ENCODE measurements at regions not wholly inside any gene's neighbourhood (a gene's known extent, or its start where the extent isn't known, plus 50 kb on each side); places are given as distances from the start of the nearest gene placed in this dataset.
"Not testable (repeated sequence)": the region's sequence is repeated elsewhere in the genome, so short reads cannot be mapped to it uniquely, and the experiment has no call there.

GRCh38 chr2:21836719-21837118, 713.0 kb downstream of the TDRD15 start:
- no peak overlapping the region for H3K27ac Mint-ChIP-seq
- Histone ChIP-seq H3K4me1 (ENCODE audit: control insufficient read depth, insufficient read depth, low read length) (no peaks in the 10 kb centered on the region), H3K9me3 (ENCODE audit: control insufficient read depth, insufficient read depth, low read length) (peaks cover 4% of the 10 kb centered on the region), H3K4me3 (ENCODE audit: low read length) (no peak overlapping the region), H3K27me3 (ENCODE audit: control insufficient read depth, insufficient read depth, low read length) (no peaks in the 10 kb centered on the region), H3K36me3 (ENCODE audit: control insufficient read depth, insufficient read depth, low read length) (no peaks in the 10 kb centered on the region), H3K27ac (ENCODE audit: low read length) (no peak overlapping the region)
- no peaks in the 10 kb centered on the region for H3K27me3 Mint-ChIP-seq (ENCODE audit: low read depth in 2 of 2)
- peaks cover 13 to 15% of the 10 kb centered on the region in 2 donors for H3K9me3 Mint-ChIP-seq
- H3K4me1 Mint-ChIP-seq = no peaks in the 10 kb centered on the region
- intact Hi-C loops (cut with micrococcal nuclease) = no loop called here
- H3K36me3 Mint-ChIP-seq = no peaks in the 10 kb centered on the region
- no peak for ATAC-seq
- H3K4me3 Mint-ChIP-seq = no peak overlapping the region
- 57% methylated on average over 1 of the region's 1 CpG for WGBS (ENCODE audit: insufficient coverage)
- DNase-seq = no peak
- TF ChIP-seq, protein P1, sequence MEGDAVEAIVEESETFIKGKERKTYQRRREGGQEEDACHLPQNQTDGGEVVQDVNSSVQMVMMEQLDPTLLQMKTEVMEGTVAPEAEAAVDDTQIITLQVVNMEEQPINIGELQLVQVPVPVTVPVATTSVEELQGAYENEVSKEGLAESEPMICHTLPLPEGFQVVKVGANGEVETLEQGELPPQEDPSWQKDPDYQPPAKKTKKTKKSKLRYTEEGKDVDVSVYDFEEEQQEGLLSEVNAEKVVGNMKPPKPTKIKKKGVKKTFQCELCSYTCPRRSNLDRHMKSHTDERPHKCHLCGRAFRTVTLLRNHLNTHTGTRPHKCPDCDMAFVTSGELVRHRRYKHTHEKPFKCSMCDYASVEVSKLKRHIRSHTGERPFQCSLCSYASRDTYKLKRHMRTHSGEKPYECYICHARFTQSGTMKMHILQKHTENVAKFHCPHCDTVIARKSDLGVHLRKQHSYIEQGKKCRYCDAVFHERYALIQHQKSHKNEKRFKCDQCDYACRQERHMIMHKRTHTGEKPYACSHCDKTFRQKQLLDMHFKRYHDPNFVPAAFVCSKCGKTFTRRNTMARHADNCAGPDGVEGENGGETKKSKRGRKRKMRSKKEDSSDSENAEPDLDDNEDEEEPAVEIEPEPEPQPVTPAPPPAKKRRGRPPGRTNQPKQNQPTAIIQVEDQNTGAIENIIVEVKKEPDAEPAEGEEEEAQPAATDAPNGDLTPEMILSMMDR (IDR thresholded peaks at IDR 0.05) = no peak

- Histone ChIP-seq H3K27me3 (ENCODE audit: control insufficient read depth, insufficient read depth, low read length) (no peaks in the 10 kb centered on the region), H3K4me3 (ENCODE audit: low read length) (no peak overlapping the region), H3K4me1 (ENCODE audit: control insufficient read depth, insufficient read depth, low read length) (no peaks in the 10 kb centered on the region), H3K27ac (ENCODE audit: low read length) (no peak overlapping the region), H3K9me3 (ENCODE audit: control insufficient read depth, insufficient read depth, low read length) (peaks cover 4% of the 10 kb centered on the region), H3K36me3 (ENCODE audit: control insufficient read depth, insufficient read depth, low read length) (no peaks in the 10 kb centered on the region)
- ATAC-seq (no peak), DNase-seq (no peak)
- Mint-ChIP-seq H3K36me3 (no peaks in the 10 kb centered on the region), H3K4me3 (no peak overlapping the region), H3K27ac (no peak overlapping the region), H3K4me1 (no peaks in the 10 kb centered on the region), H3K27me3 (ENCODE audit: low read depth in 2 of 2) (no peaks in the 10 kb centered on the region), H3K9me3 (peaks cover 13 to 15% of the 10 kb centered on the region in 2 donors)
- 33% methylated on average over 1 of the region's 5 CpGs for WGBS (ENCODE audit: insufficient coverage)
- intact Hi-C loops (cut with micrococcal nuclease) = no loop called here
- TF ChIP-seq, protein P1 (IDR thresholded peaks at IDR 0.05) = no peak
Measured at GRCh38 chr2:21837168-21837960, 713.6 kb downstream of the TDRD15 start.

- Mint-ChIP-seq H3K27me3 (ENCODE audit: low read depth in 2 of 2) (no peaks in the 10 kb centered on the region), H3K36me3 (no peaks in the 10 kb centered on the region), H3K27ac (no peak overlapping the region), H3K4me3 (no peak overlapping the region), H3K4me1 (no peaks in the 10 kb centered on the region), H3K9me3 (peaks cover 11 to 16% of the 10 kb centered on the region in 2 donors)
- H3K9me3 ChIP-seq (ENCODE audit: control insufficient read depth, insufficient read depth, low read length) = peaks cover 4% of the 10 kb centered on the region
- 57% methylated on average over 3 of the region's 3 CpGs for WGBS (ENCODE audit: insufficient coverage)
- H3K4me1 ChIP-seq (ENCODE audit: control insufficient read depth, insufficient read depth, low read length) = no peaks in the 10 kb centered on the region
- intact Hi-C loops (cut with micrococcal nuclease) = no loop called here
- ATAC-seq = no peak
- no peak for DNase-seq
- TF ChIP-seq, protein P1 (IDR thresholded peaks at IDR 0.05) = no peak
- no peak overlapping the region for H3K4me3 ChIP-seq (ENCODE audit: low read length)
- H3K27ac ChIP-seq (ENCODE audit: low read length) = no peak overlapping the region
- H3K27me3 ChIP-seq (ENCODE audit: control insufficient read depth, insufficient read depth, low read length) = no peaks in the 10 kb centered on the region
- no peaks in the 10 kb centered on the region for H3K36me3 ChIP-seq (ENCODE audit: control insufficient read depth, insufficient read depth, low read length)
Measured at GRCh38 chr2:21841341-21841740, 717.6 kb downstream of the TDRD15 start.

GRCh38 chr2:21850367-21850766, 726.6 kb downstream of the TDRD15 start:
- H3K36me3 ChIP-seq (ENCODE audit: control insufficient read depth, insufficient read depth, low read length); H3K4me1 ChIP-seq (ENCODE audit: control insufficient read depth, insufficient read depth, low read length); H3K4me1 Mint-ChIP-seq; H3K27ac Mint-ChIP-seq; H3K4me3 Mint-ChIP-seq; H3K36me3 Mint-ChIP-seq; H3K27ac ChIP-seq (ENCODE audit: low read length); H3K27me3 Mint-ChIP-seq (ENCODE audit: low read depth in 2 of 2); ATAC-seq; H3K27me3 ChIP-seq (ENCODE audit: control insufficient read depth, insufficient read depth, low read length); H3K9me3 ChIP-seq (ENCODE audit: control insufficient read depth, insufficient read depth, low read length); DNase-seq; intact Hi-C loops (cut with micrococcal nuclease); H3K4me3 ChIP-seq (ENCODE audit: low read length): not testable (repeated sequence)
- WGBS (ENCODE audit: insufficient coverage) = 87% methylated on average over 7 of the region's 7 CpGs
- peaks cover 19 to 24% of the 10 kb centered on the region in 2 donors for H3K9me3 Mint-ChIP-seq
